ENCODE measurements at regions not wholly inside any gene's neighbourhood (a gene's known extent, or its start where the extent isn't known, plus 50 kb on each side); places are given as distances from the start of the nearest gene placed in this dataset.

DNA sequence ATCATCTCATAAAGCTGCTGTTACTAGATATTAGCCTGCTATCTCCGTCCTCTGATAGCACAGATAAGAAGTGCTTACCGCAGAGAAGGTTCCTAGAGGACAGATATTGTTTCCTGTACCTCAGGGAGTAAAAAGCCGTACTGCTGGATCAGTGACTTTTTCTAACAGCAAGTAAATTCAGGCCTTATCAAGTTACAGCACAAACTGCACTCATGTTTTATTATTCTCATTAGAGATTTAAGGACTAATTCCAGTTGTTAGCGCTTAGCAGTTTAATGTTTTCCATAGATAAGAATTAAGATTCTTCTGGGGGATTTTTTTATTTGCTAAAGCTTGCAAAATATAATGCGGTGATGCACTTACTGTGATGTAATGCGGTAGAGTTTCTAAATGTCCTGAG, 119.0 kb upstream of the OBI1 start:
- no peaks in the 10 kb centered on the region for H3K4me1 Mint-ChIP-seq
- H3K4me1 ChIP-seq (ENCODE audit: control insufficient read depth in 2 of 2, insufficient read depth in 2 of 2, low read length in 2 of 2) = no peaks in the 10 kb centered on the region
- peaks cover 10 to 33% (median 24%) of the 10 kb centered on the region in 5 donors for H3K27me3 Mint-ChIP-seq
- no peaks in the 10 kb centered on the region for H3K36me3 ChIP-seq (ENCODE audit: control insufficient read depth in 2 of 3, insufficient read depth in 3 of 3, low read length in 3 of 3)
- intact Hi-C loops (cut with micrococcal nuclease) = no loop called here
- DNase-seq = no peak
- no peak overlapping the region for H3K4me3 Mint-ChIP-seq
- H3K27ac Mint-ChIP-seq = no peak overlapping the region
- no peaks in the 10 kb centered on the region for H3K27me3 ChIP-seq (ENCODE audit: control insufficient read depth in 2 of 2, insufficient read depth in 2 of 2, low read length in 2 of 2)
- ATAC-seq = no peak
- H3K36me3 Mint-ChIP-seq = no peaks in the 10 kb centered on the region
- H3K4me3 ChIP-seq (ENCODE audit: low read length) = no peak overlapping the region
- no peak overlapping the region for H3K27ac ChIP-seq (ENCODE audit: low read depth, low read length)
- POLR2A ChIA-PET = no interaction called here
- H3K9me3 ChIP-seq (ENCODE audit: control insufficient read depth in 2 of 3, low read length in 3 of 3) = no peaks in the 10 kb centered on the region
- CTCF ChIA-PET = no interaction called here
- H3K9me3 Mint-ChIP-seq = no peaks in the 10 kb centered on the region

DNA sequence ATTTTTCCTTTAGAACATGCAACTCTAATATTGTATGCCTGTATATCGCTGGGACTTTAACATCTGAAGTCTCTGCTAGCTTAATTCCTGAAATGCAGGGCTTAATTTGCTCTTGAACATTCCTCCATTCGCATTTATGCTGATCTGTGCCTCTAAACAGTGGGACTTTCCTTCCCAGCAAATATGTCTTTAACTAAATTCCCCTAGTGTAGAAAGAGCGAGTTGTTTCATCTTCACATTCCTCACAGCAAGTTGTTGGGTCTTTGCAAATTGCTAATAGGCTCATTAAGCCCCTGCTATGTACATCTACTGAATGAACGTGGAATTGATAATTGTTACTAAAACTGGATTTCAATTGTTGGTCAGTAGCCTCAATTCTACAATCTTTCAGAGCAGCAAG, 118.4 kb upstream of the OBI1 start:
- Mint-ChIP-seq H3K4me1 (no peaks in the 10 kb centered on the region), H3K36me3 (no peaks in the 10 kb centered on the region), H3K27me3 (peaks cover 9 to 29% (median 24%) of the 10 kb centered on the region in 5 donors), H3K9me3 (no peaks in the 10 kb centered on the region), H3K27ac (no peak overlapping the region), H3K4me3 (no peak overlapping the region)
- ATAC-seq = no peak
- H3K27ac ChIP-seq (ENCODE audit: low read depth, low read length) = no peak overlapping the region
- H3K4me1 ChIP-seq (ENCODE audit: control insufficient read depth in 2 of 2, insufficient read depth in 2 of 2, low read length in 2 of 2) = no peaks in the 10 kb centered on the region
- intact Hi-C loops (cut with micrococcal nuclease) = no loop called here
- H3K9me3 ChIP-seq (ENCODE audit: control insufficient read depth in 2 of 3, low read length in 3 of 3) = no peaks in the 10 kb centered on the region
- no peak overlapping the region for H3K4me3 ChIP-seq (ENCODE audit: low read length)
- POLR2A ChIA-PET = no interaction called here
- H3K36me3 ChIP-seq (ENCODE audit: control insufficient read depth in 2 of 3, insufficient read depth in 3 of 3, low read length in 3 of 3) = no peaks in the 10 kb centered on the region
- no peaks in the 10 kb centered on the region for H3K27me3 ChIP-seq (ENCODE audit: control insufficient read depth in 2 of 2, insufficient read depth in 2 of 2, low read length in 2 of 2)
- CTCF ChIA-PET = no interaction called here
- DNase-seq = no peak

DNA sequence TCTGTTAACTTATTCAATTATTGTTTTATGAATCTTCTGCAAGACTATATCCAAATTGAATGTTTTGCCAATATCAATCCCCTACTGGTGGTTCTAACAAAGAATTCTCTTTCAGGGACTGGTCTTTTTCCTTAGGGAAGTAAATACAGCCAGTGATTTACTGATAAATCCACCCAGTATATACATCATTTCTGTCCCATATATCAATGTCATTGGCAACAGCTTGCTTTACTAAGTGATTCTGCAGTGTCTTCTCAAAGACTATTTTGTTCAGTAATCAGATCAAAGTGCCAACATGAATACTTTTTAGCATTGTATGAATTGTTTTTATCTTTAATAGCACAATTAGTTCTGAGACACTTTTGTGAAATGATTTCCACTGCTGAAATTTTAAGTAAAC, 114.0 kb upstream of the OBI1 start:
- ChIA-PET POLR2A (no interaction called here), CTCF (no interaction called here)
- Mint-ChIP-seq H3K27ac (no peak overlapping the region), H3K36me3 (no peaks in the 10 kb centered on the region), H3K4me1 (no peaks in the 10 kb centered on the region), H3K9me3 (no peaks in the 10 kb centered on the region), H3K4me3 (no peak overlapping the region), H3K27me3 (peaks cover 0 to 27% (median 9%) of the 10 kb centered on the region in 5 donors)
- Histone ChIP-seq H3K4me1 (ENCODE audit: control insufficient read depth in 2 of 2, insufficient read depth in 2 of 2, low read length in 2 of 2) (no peaks in the 10 kb centered on the region), H3K27me3 (ENCODE audit: control insufficient read depth in 2 of 2, insufficient read depth in 2 of 2, low read length in 2 of 2) (no peaks in the 10 kb centered on the region), H3K9me3 (ENCODE audit: control insufficient read depth in 2 of 3, low read length in 3 of 3) (no peaks in the 10 kb centered on the region), H3K36me3 (ENCODE audit: control insufficient read depth in 2 of 3, insufficient read depth in 3 of 3, low read length in 3 of 3) (no peaks in the 10 kb centered on the region), H3K27ac (ENCODE audit: low read depth, low read length) (no peak overlapping the region), H3K4me3 (ENCODE audit: low read length) (no peak overlapping the region)
- intact Hi-C loops (cut with micrococcal nuclease) = no loop called here
- ATAC-seq (no peak), DNase-seq (no peak)

DNA sequence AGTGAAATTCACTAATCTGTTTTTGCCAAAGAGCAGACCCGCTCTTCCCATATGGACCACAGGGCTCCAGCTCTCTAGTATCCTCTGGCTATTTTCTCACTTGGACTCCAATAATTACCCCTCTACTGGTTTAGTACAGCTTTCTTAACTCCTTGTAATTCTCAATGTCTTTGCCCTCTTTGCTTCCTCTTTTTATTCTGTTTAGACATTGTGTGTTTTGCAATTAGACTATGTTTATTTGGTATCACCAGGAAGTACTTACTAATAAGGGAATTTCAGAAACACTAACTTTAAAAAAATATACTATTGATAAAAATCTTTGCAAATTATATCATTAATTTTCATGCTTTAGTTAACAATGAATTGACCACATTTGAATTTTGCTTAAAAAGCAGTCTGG, 111.6 kb upstream of the OBI1 start:
- ChIA-PET POLR2A (no interaction called here), CTCF (no interaction called here)
- H3K27ac Mint-ChIP-seq = no peak overlapping the region
- H3K36me3 ChIP-seq (ENCODE audit: control insufficient read depth in 2 of 3, insufficient read depth in 3 of 3, low read length in 3 of 3) = no peaks in the 10 kb centered on the region
- DNase-seq (no peak), ATAC-seq (no peak)
- no peaks in the 10 kb centered on the region for H3K4me1 ChIP-seq (ENCODE audit: control insufficient read depth in 2 of 2, insufficient read depth in 2 of 2, low read length in 2 of 2)
- no peak overlapping the region for H3K27ac ChIP-seq (ENCODE audit: low read depth, low read length)
- H3K9me3 Mint-ChIP-seq = no peaks in the 10 kb centered on the region
- H3K9me3 ChIP-seq (ENCODE audit: control insufficient read depth in 2 of 3, low read length in 3 of 3) = no peaks in the 10 kb centered on the region
- peaks cover 9 to 32% (median 12%) of the 10 kb centered on the region in 5 donors for H3K27me3 Mint-ChIP-seq
- intact Hi-C loops (cut with micrococcal nuclease) = no loop called here
- H3K4me3 Mint-ChIP-seq = no peak overlapping the region
- H3K36me3 Mint-ChIP-seq = no peaks in the 10 kb centered on the region
- H3K4me1 Mint-ChIP-seq = no peaks in the 10 kb centered on the region
- H3K4me3 ChIP-seq (ENCODE audit: low read length) = no peak overlapping the region
- no peaks in the 10 kb centered on the region for H3K27me3 ChIP-seq (ENCODE audit: control insufficient read depth in 2 of 2, insufficient read depth in 2 of 2, low read length in 2 of 2)

DNA sequence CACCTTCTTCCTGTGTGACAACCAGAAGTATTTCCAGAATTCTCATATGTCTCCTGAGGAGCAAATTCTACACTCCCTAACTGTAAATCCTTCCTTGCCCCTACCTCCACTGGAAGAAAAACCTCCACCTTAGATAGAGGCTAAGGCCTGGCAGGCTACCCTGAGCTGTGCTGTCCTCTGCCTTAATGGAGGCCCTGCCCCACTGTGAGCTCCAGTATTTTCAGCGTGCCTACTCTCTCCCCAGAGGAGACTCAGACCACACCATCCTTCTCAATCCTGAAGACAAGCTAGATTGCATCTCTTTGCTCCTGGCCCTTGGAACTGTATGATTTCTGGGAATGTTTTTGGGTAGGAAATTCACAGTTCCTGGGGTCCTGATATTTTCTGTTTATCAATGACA, 110.0 kb upstream of the OBI1 start:
- ATAC-seq (no peak), DNase-seq (no peak)
- Histone ChIP-seq H3K27me3 (ENCODE audit: control insufficient read depth in 2 of 2, insufficient read depth in 2 of 2, low read length in 2 of 2) (no peaks in the 10 kb centered on the region), H3K36me3 (ENCODE audit: control insufficient read depth in 2 of 3, insufficient read depth in 3 of 3, low read length in 3 of 3) (no peaks in the 10 kb centered on the region), H3K4me3 (ENCODE audit: low read length) (no peak overlapping the region), H3K9me3 (ENCODE audit: control insufficient read depth in 2 of 3, low read length in 3 of 3) (no peaks in the 10 kb centered on the region), H3K27ac (ENCODE audit: low read depth, low read length) (no peak overlapping the region), H3K4me1 (ENCODE audit: control insufficient read depth in 2 of 2, insufficient read depth in 2 of 2, low read length in 2 of 2) (no peaks in the 10 kb centered on the region)
- intact Hi-C loops (cut with micrococcal nuclease) = no loop called here
- ChIA-PET POLR2A (no interaction called here), CTCF (no interaction called here)
- Mint-ChIP-seq H3K36me3 (no peaks in the 10 kb centered on the region), H3K27me3 (peaks cover 6 to 28% (median 16%) of the 10 kb centered on the region in 5 donors), H3K27ac (no peak overlapping the region), H3K4me1 (no peaks in the 10 kb centered on the region), H3K4me3 (no peak overlapping the region), H3K9me3 (peaks cover 0 to 3% (median 0%) of the 10 kb centered on the region in 11 donors)

DNA sequence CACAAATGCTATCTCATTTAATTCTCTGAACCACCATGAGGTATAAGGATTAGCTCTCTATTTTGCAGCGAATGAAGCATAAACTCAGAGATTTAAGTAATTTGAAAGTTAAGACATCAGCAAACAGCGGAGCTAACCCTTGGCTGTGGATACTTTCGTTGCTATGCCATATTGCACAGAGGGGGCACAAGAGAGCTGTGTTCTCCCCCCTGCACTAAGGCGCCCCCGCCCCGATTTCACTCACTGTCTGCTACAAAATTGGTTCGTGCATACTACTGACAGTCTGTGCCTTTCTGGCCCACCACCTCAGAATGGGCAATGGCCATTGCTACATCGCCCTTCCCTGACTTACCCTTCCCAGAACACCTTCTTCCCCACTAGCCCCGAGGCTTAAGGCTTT, 105.7 kb upstream of the OBI1 start:
- Mint-ChIP-seq H3K9me3 (peaks cover 0 to 3% (median 0%) of the 10 kb centered on the region in 11 donors), H3K4me3 (no peak overlapping the region), H3K27ac (no peak overlapping the region), H3K4me1 (no peaks in the 10 kb centered on the region), H3K27me3 (peaks cover 0 to 24% (median 16%) of the 10 kb centered on the region in 5 donors), H3K36me3 (no peaks in the 10 kb centered on the region)
- ATAC-seq (no peak), DNase-seq (no peak)
- no peaks in the 10 kb centered on the region for H3K4me1 ChIP-seq (ENCODE audit: control insufficient read depth in 2 of 2, insufficient read depth in 2 of 2, low read length in 2 of 2)
- H3K9me3 ChIP-seq (ENCODE audit: control insufficient read depth in 2 of 3, low read length in 3 of 3) = no peaks in the 10 kb centered on the region
- no peaks in the 10 kb centered on the region for H3K36me3 ChIP-seq (ENCODE audit: control insufficient read depth in 2 of 3, insufficient read depth in 3 of 3, low read length in 3 of 3)
- POLR2A ChIA-PET = no interaction called here
- no peaks in the 10 kb centered on the region for H3K27me3 ChIP-seq (ENCODE audit: control insufficient read depth in 2 of 2, insufficient read depth in 2 of 2, low read length in 2 of 2)
- intact Hi-C loops (cut with micrococcal nuclease) = no loop called here
- CTCF ChIA-PET = no interaction called here
- no peak overlapping the region for H3K4me3 ChIP-seq (ENCODE audit: low read length)
- no peak overlapping the region for H3K27ac ChIP-seq (ENCODE audit: low read depth, low read length)

DNA sequence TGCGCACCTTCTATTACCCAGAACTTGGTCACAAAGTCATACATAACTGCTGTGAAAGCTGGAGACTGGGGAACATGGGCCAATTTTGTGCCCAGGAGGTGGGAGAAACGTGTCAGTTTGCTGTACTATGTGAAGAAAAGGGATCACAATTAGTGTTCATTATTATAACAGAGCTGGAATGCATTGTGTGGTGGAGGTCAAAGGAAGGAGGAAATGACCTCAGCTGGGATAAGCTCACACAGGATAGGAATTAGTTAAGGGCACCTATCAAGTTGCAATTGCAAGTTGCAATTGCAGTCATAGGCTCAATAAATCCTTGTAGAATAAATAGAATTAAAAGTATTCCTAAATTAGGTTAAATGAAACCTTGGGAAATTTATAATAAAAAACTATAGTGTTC, 103.9 kb upstream of the OBI1 start:
- CTCF ChIA-PET = no interaction called here
- DNase-seq (no peak), ATAC-seq (no peak)
- no peaks in the 10 kb centered on the region for H3K36me3 Mint-ChIP-seq
- Histone ChIP-seq H3K4me1 (ENCODE audit: control insufficient read depth in 2 of 2, insufficient read depth in 2 of 2, low read length in 2 of 2) (no peaks in the 10 kb centered on the region), H3K27me3 (ENCODE audit: control insufficient read depth in 2 of 2, insufficient read depth in 2 of 2, low read length in 2 of 2) (no peaks in the 10 kb centered on the region), H3K36me3 (ENCODE audit: control insufficient read depth in 2 of 3, insufficient read depth in 3 of 3, low read length in 3 of 3) (no peaks in the 10 kb centered on the region), H3K4me3 (ENCODE audit: low read length) (no peak overlapping the region), H3K9me3 (ENCODE audit: control insufficient read depth in 2 of 3, low read length in 3 of 3) (no peaks in the 10 kb centered on the region), H3K27ac (ENCODE audit: low read depth, low read length) (no peak overlapping the region)
- no peak overlapping the region for H3K27ac Mint-ChIP-seq
- intact Hi-C loops (cut with micrococcal nuclease) = no loop called here
- H3K9me3 Mint-ChIP-seq = peaks cover 0 to 3% (median 0%) of the 10 kb centered on the region in 11 donors
- no peaks in the 10 kb centered on the region for H3K4me1 Mint-ChIP-seq
- POLR2A ChIA-PET = no interaction called here
- no peak overlapping the region for H3K4me3 Mint-ChIP-seq
- peaks cover 0 to 28% (median 15%) of the 10 kb centered on the region in 5 donors for H3K27me3 Mint-ChIP-seq

All from naive thymus-derived CD4-positive, alpha-beta T cell (primary cell).